ENCODE measurements at regions not wholly inside any gene's neighbourhood (a gene's known extent, or its start where the extent isn't known, plus 50 kb on each side); places are given as distances from the start of the nearest gene placed in this dataset.
A peak's percentile ranks its signal among the peaks of the same experiment; 100 is the strongest.

- H3K4me1 ChIP-seq (ENCODE audit: control insufficient read depth in 1 of 2, insufficient read depth in 2 of 2, low read length in 2 of 2) = peaks cover 0 to 7% of the 10 kb centered on the region in 2 experiments; a peak in 2 of 4 replicates
- no peaks in the 10 kb centered on the region for H3K9me2 ChIP-seq (ENCODE audit: insufficient read depth)
- peak; percentile 29 for DNase-seq (ENCODE audit: low read depth, low spot score)
- H3K9ac ChIP-seq (ENCODE audit: low read length) = no peak overlapping the region
- no peak overlapping the region for H3K27ac ChIP-seq (ENCODE audit: low read depth, low read length)
- H3K4me3 ChIP-seq (replicated peaks in 1 of 2; ENCODE audit: low read depth in 1 of 2, low read length in 2 of 2) = no peak overlapping the region
- H3K9me3 ChIP-seq (ENCODE audit: control insufficient read depth in 1 of 2, insufficient read depth in 1 of 2, low read depth in 1 of 2, low read length in 2 of 2) = no peaks in the 10 kb centered on the region
- ATAC-seq = peak; percentile 95
- 0 out of 2 replicates have a peak overlapping the region, but pooled peaks have one; percentile 12 for H3K4me2 ChIP-seq (ENCODE audit: low read length)
- no TSS peak for BruUV-seq (replicated peaks)
- intact Hi-C loops (cut with micrococcal nuclease) = loop anchor here (10.0 kb wide), 1 partner anchor 310 kb away; no protein-coding TSS in a partner anchor
- POLR2A ChIA-PET = no interaction called here
- H2AFZ ChIP-seq (ENCODE audit: low read depth, low read length, poor library complexity, severe bottlenecking) = peak overlapping the region; percentile 61
- no peaks in the 10 kb centered on the region for H3K36me3 ChIP-seq (ENCODE audit: control insufficient read depth in 1 of 2, insufficient read depth in 2 of 2, low read length in 2 of 2)
- TF ChIP-seq ATF3 (IDR thresholded peaks at IDR 0.05) (no peak), EZH2phosphoT487 (IDR thresholded peaks at IDR 0.05; ENCODE audit: borderline replicate concordance) (no peak), MAX (IDR thresholded peaks at IDR 0.05) (peak; percentile 50; the same call in 1 of the 2 replicates), CBX3 (IDR thresholded peaks at IDR 0.05; ENCODE audit: low read depth) (0 out of 2 replicates have a peak, but pooled peaks have one; percentile 24), JUND (IDR thresholded peaks at IDR 0.05) (peak; percentile 52; the same call in 1 of the 2 replicates), CTCF (IDR thresholded peaks at IDR 0.05 in 2 of 3, conservative IDR thresholded peaks at IDR 0.05 in 1 of 3; ENCODE audit: borderline replicate concordance in 1 of 3, insufficient read depth in 1 of 3, low read depth in 2 of 3, low read length in 2 of 3) (peak in 2 of 3 experiments; percentile 40 to 58; a peak in 4 of 6 replicates), ZBTB33 (IDR thresholded peaks at IDR 0.05; ENCODE audit: extremely low read depth, insufficient replicate concordance, low read length) (no peak), ZNF274 (IDR thresholded peaks at IDR 0.05; ENCODE audit: low read depth, low read length) (no peak), YY1 (IDR thresholded peaks at IDR 0.05; ENCODE audit: extremely low read depth, insufficient replicate concordance, low read depth, low read length) (no peak), TCF7L2 (IDR thresholded peaks at IDR 0.05; ENCODE audit: borderline replicate concordance, extremely low read depth, insufficient read depth, insufficient read length) (no peak), EGR1 (IDR thresholded peaks at IDR 0.05; ENCODE audit: low read depth) (no peak), FOSL1 (IDR thresholded peaks at IDR 0.05; ENCODE audit: low read depth) (no peak), RAD21 (IDR thresholded peaks at IDR 0.05; ENCODE audit: low read depth) (no peak; the same call in 1 of the 2 replicates), ELF1 (IDR thresholded peaks at IDR 0.05; ENCODE audit: borderline replicate concordance, low read depth) (no peak)
- H4K20me1 ChIP-seq (ENCODE audit: insufficient read depth) = no peaks in the 10 kb centered on the region
- H3K27me3 ChIP-seq (ENCODE audit: insufficient read depth, low read length) = no peaks in the 10 kb centered on the region
- H3K79me2 ChIP-seq (ENCODE audit: insufficient read depth, low read length) = no peaks in the 10 kb centered on the region
- RAD21 ChIA-PET (ENCODE audit: low non-redundant PET in 1 of 2, low total read pairs in 2 of 2, uncharacterized antibody in 2 of 2, unreplicated experiment in 2 of 2) = no interaction called here
- CTCF ChIA-PET = interaction anchor here (0.7 kb wide), 1 partner anchor 52 kb away, joined by 3 read pairs; no protein-coding TSS in a partner anchor
Measured at GRCh38 chrX:39705290-39705689, 392.5 kb downstream of the BCOR start.

Measured in HCT116 (cell line).